ENCODE measurements at regions not wholly inside any gene's neighbourhood (a gene's known extent, or its start where the extent isn't known, plus 50 kb on each side); places are given as distances from the start of the nearest gene placed in this dataset.
A peak's percentile ranks its signal among the peaks of the same experiment; 100 is the strongest.
"Not testable (repeated sequence)": the region's sequence is repeated elsewhere in the genome, so short reads cannot be mapped to it uniquely, and the experiment has no call there.

DNA sequence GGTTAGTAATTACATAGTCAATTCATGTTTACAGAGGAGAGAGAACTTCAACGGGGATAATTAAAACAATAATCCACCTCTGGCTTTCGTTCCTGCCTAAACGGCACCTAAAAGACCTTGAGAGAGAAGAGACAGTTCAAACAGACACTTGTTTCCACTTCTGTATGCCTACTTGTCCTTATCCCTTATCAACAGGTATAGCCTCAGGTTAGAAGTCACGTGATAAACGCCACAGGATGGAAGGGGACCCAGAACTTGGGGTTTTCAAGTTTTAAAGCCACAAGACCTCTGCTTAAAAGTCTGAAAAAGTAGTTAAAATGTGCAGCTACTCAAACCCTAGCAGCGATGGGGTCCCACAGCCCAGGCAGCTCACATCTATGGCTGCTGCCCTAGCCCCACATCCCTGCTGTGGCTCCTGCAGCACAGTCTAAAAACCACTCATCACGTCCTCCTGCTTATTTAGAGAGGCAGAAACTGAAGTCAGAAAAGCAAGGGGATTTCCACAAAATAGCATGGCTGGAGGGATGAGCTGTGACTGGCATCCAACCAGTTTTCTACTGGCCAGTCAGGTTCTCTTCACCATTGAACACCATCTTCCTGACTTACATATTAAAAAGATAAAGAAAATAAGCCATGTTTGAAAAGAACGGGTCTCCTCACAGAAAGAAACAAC is 51.2 kb upstream of the SEC16B start:
- no peak for DNase-seq (ENCODE audit: low read depth)

DNA sequence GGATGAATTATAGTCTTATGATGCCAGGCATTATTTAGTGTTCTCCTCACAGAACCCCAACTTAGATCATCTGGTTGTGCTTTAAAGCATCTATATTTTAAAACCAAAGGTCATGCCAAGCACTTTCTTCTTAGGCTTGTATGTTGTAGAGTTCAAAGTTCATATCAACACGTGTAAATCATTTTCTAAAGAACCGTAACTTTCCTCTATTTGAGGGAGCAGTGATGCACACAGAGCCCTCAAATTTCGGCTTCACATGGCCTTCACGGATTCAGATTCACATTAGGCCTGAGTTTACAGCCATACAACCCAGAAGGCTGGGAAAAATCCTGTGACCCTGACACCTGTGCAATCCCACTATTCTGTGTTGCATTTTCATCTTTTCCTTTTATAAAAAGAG is 52.1 kb upstream of the SEC16B start:
- DNase-seq (ENCODE audit: low read depth): no peak

DNA sequence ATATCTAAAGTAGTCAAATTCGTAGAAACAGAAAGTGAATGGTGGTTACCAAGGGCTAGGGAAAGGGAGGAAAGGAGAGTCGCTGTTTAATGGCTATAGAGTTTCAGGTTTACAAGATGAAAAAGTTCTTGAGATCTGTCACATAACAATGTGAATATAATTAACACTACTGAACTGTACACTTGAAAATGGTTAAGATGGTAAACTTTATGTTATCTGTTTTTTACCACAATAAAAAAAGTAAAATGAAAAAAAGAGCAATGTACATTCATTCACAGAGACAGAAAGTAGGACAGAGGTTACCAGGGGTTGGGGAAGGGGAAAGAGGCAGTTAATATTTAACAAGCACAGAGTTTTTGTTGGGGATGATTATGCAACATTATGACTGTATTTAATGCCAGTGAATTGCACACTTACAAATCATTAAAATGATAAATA is 53.3 kb upstream of the SEC16B start:
- no peak for DNase-seq (ENCODE audit: low read depth)

DNA sequence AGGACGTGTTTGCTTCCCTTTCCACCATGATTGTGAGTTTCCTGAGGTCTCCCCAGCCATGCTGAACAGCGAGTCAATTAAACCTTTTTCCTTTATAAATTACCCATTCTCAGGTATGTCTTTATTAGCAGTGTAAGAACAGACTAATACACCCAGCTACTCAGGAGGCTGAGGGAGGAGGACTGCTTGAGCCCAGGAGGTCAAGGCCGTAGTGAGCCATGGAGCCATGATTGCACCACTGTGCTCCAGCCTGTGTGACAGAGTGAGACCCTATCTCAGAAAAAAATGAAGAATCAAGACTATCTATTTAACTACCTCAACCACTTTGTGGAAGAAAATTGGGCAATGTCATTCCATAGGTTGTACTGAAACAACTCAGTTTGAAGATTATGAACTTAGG is 54.6 kb upstream of the SEC16B start:
- DNase-seq (ENCODE audit: low read depth): no peak

DNA sequence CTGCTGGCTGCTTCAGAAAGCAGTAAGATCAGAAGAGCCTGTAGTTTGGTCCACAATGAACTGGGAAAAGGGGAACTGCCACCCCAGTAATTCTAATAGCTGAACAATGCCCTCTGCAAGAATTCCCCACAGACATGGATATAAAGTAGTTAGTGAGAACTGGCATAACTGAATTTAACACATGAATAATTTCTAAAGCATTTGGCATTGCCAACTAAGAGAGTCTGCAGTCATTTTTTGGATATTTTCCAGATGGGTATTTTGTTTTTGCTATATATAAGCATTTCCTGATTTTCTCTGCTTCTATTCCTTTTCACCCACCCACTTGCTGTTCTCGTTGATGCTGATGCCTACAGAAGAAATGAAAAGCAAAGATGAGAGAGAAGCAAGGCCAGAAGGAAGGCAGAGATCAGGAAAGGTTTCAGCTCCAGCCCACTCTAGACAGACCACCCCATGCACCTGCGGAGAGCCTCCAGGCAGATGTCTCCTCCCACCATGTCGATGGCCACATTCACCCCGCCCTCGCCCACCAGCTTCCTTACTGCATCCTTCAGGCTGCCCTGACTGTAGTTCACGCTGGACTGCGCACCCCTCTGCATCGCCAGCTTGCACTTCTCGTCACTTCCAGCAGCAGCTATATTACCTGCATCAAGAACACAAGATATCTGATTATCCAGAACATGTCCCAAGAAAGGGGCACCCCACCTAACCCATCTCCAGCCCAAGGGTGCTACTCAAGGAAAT is 55.9 kb upstream of the SEC16B start:
- no peak for DNase-seq (ENCODE audit: low read depth)

DNA sequence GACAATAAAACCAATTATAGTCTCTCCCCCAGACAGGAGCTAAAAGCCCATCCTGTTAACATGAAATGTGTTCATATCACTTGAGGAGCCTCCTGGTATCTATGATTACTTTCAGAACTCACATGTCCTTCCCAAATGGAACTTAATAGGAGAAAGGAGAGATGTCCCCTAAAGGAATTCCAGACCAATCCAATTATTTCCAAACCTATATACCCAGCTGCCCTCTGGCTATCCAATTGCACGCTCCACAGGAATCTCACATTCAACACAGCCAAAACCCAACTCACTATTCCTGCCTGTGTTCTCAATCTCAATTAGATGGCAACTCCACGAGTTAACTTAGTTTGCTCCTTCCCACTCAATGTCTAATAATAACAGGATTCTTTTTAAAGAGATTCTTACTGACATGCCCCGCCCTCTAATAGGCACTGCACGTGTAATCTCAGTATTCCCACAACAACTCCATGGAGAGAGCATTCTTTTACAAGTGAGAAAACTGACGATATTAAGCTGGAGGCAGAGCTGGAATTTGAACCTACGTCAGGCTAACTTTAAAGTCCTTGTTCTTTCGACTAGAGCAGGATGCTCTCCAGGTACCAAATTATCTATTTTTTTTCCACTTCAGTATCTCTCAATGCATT is 59.1 kb upstream of the SEC16B start:
- no peak for DNase-seq (ENCODE audit: low read depth)

DNA sequence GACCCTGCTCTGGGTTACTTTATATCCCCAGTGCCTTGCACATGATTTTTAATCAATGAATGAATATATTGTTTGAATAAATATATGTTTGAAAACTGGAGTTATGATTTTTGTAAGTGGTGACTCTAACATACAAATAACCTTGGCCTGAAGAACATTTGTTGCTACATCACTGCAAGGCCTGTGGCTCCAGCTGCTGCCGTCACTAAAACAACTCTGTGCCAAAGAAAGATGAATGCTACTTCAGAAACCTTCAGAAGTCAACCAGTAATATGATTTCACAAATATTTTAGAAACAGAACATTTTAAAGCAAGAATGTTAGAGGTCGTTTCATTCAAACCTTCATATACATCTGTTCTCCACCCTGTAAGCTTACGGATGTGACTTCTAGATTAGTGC is 60.6 kb upstream of the SEC16B start:
- DNase-seq (ENCODE audit: low read depth): no peak

DNA sequence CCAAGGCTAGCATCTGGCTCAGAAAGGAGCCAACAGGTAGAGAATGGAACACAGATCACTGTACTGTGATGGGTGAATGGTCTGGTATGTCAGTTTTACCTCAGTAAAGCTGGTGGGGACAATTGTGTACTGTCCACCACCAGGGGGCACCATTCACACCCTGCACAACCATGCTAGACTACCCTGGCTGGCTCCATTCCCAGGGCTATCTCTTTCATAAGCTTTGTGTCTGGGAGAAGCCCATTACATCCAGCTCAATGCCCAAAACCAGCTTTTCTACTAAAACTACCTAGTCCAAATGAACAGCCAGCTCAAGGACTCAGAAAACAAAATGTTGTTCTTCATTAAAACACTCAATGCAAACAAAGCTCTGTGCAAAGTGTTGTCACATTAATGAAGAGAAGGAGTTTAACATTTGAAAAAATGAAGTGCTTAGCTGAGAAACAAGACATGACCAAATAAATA is 62.0 kb upstream of the RASAL2 start:
- peak; percentile 91 for DNase-seq (ENCODE audit: low read depth)

DNA sequence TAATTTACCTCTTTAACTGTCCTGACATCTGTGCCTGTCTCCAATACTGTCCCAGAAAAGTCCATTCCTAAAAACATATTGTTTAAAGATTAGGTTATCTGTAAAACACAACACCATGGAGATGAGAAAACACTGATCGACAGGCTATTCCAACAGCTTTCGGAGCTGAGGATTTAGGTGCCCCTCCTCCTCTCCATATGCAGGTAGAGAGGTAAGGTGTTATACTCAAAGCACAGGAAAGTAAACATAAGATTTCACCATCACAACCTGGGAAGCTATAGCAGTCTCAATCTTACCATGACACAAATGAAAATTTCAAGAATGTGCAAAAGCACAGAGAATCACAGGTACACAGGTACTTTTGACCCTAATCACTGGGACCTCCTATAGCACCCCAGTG is 60.9 kb upstream of the RASAL2 start:
- no peak for DNase-seq (ENCODE audit: low read depth)

DNA sequence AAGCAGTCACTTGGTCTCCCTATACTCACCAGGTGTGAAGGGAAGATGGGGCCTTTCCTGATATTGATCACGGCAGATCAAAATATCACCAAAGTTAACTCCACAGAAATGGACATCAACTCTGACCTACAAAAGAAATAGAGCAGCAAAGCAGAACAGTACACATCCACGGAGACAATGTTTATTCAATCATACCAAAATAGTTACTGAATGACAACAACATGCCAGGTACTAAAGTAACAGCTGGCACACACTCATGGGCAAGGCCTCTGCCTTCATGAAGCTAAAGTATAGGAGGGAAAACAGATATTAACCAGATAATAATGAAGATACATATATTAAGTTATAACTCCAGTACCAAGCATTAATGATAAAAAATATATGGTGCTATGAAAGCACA is 59.2 kb upstream of the RASAL2 start:
- DNase-seq (ENCODE audit: low read depth): no peak

DNA sequence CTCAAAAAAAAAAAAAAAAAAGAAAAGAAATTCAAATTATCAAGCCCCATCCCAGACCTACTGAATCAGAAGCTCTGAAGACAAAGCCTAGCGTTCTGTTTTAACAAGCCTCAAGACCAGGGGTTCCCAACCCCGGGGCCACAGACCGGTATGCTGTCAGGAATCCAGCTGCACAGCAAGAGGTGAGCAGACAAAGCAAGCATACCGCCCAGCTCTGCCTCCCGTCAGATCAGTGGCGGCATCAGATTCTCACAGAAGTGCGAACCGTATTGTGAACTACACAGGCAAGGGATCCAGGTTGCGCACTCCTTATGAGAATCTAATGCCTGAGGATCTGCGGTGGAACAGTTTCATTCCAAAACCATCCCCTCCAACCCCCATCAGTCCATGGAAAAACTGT is 57.8 kb upstream of the RASAL2 start:
- DNase-seq (ENCODE audit: low read depth): no peak

DNA sequence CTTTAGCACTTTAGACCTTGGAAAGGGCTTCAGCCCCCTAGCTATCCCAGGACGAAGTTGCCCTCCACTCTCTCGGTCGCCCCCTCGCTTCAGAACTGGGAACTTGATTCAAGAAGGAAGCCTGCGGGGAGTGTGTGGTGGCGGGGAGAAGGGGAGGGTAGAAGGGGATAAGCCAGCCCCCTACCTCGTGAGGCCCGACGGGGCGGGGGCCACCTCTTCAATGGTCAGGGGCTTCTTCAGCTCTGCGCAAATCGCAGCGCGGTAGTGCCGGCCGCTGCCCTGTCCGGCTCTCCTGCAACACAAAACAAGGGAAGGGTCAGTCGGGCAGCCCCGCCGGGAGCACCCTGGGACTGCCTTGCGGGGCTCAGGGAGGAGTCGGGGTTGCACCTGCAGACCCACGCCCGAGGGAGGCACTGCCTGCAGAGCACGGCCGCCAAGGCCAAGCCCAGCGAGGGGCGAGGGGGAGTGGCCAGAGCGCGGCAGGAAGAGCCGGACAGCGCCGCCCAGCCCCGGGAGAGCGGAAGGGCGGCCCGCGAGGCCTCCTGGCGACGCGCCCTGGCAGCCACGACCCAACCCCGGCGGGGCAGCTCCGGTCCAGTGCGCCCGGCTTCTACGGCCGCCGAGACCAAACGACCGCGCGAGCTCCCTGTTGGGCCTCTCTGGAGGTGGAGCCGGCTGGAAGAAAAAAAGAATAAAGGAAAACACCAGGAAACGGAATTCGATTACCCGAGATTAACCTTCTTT is 56.2 kb upstream of the RASAL2 start:
- peak; percentile 57 for DNase-seq (ENCODE audit: low read depth)

DNA sequence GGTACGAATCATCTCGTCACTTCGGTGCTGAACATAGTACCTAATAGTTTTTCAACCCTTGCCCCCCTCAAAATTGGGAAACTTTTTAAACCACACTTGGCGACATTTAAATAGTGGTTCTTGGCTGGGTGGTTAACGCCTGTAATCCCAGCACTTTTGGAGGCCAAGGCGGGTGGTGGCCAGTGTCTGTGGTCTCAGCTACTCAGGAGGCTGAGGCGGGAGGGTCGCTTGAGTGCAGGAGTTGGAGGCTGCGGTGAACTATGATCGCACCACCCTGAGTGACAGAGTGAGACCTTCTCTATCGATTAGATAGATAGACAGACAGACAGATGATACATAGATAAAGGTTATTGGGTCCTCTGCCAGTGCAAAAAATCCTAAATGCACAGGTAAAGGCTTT is 55.5 kb upstream of the RASAL2 start:
- no peak for DNase-seq (ENCODE audit: low read depth)

DNA sequence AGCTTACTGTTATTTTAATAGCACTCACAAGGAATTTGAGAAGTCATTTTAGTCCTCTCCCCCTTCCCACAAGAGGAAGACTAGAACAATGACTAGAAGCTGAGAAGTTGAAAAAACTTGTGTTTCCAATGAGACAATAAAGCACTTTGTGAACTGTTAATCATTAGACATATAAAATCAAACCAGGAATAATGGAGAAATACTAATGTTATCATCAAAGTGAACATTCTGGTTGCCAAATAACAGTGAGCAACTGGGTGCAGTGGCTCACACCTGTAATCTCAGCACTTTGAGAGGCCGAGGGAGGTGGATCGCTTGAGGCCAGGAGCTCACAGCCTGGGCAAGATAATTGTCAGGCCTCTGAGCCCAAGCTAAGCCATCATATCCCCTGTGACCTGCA is 54.0 kb upstream of the RASAL2 start:
- DNase-seq (ENCODE audit: low read depth): no peak

DNA sequence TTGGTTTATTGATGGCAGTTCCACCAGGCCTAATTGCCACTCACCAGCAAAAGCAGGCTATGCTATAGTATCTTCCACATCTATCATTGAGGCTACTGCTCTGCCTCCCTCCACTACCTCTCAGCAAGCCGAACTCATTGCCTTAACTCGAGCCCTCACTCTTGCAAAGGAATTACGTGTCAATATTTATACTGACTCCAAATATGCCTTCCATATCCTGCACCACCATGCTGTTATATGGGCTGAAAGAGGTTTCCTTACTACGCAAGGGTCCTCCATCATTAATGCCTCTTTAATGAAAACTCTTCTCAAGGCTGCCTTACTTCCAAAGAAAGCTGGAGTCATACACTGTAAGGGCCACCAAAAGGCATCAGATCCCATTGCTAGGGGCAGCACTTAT is 50.0 kb upstream of the RASAL2 start:
- not testable (repeated sequence) for DNase-seq (ENCODE audit: low read depth)

Data from stromal cell of bone marrow (primary cell).